ENCODE measurements at regions not wholly inside any gene's neighbourhood (a gene's known extent, or its start where the extent isn't known, plus 50 kb on each side); places are given as distances from the start of the nearest gene placed in this dataset.

- TF ChIP-seq CTCF (IDR thresholded peaks at IDR 0.05) (no peak), POLR2A (IDR thresholded peaks at IDR 0.05) (no peak)
Observed at GRCh38 chr18:24628326-24628725, 167.9 kb downstream of the HRH4 start.
